ENCODE measurements at regions not wholly inside any gene's neighbourhood (a gene's known extent, or its start where the extent isn't known, plus 50 kb on each side); places are given as distances from the start of the nearest gene placed in this dataset.
"Not testable (repeated sequence)": the region's sequence is repeated elsewhere in the genome, so short reads cannot be mapped to it uniquely, and the experiment has no call there.

DNA sequence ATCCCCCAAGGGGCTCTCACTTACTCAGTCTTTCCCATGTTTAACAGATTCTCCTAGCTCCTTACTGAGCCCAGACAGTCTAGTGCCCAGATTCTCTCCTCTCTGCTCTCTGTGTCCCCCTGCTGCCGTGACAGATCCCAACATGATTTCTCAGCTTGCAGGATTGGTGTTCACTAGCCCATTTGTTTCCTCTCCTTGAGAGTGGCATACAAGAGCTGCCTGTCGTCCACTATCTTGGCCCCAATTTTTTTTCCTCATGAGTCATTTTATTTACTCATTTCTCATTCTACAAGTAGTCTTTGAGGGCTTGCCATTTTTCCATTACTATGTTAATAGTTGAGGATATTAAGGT is 199.9 kb upstream of the FN1 start:
- no peak overlapping the region for H3K27ac ChIP-seq (ENCODE audit: low read depth in 2 of 2, low read length in 2 of 2)
- intact Hi-C loops (cut with DNase I), result no loop called here
- TF ChIP-seq, protein P1, sequence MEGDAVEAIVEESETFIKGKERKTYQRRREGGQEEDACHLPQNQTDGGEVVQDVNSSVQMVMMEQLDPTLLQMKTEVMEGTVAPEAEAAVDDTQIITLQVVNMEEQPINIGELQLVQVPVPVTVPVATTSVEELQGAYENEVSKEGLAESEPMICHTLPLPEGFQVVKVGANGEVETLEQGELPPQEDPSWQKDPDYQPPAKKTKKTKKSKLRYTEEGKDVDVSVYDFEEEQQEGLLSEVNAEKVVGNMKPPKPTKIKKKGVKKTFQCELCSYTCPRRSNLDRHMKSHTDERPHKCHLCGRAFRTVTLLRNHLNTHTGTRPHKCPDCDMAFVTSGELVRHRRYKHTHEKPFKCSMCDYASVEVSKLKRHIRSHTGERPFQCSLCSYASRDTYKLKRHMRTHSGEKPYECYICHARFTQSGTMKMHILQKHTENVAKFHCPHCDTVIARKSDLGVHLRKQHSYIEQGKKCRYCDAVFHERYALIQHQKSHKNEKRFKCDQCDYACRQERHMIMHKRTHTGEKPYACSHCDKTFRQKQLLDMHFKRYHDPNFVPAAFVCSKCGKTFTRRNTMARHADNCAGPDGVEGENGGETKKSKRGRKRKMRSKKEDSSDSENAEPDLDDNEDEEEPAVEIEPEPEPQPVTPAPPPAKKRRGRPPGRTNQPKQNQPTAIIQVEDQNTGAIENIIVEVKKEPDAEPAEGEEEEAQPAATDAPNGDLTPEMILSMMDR (IDR thresholded peaks at IDR 0.05; ENCODE audit: borderline replicate concordance, extremely low read depth, insufficient read depth), result no peak
- FAIRE-seq (no peak), DNase-seq (no peak)
- no peaks in the 10 kb centered on the region for H3K4me1 ChIP-seq (ENCODE audit: control insufficient read depth in 2 of 3, insufficient read depth in 2 of 3, low read depth in 1 of 3, low read length in 3 of 3)
- no peaks in the 10 kb centered on the region for H3K27me3 ChIP-seq (ENCODE audit: control insufficient read depth, insufficient read depth, low read length)
- H3K9me3 ChIP-seq (ENCODE audit: control insufficient read depth in 2 of 3, insufficient read depth in 1 of 3, low read length in 3 of 3), result peaks cover 0 to 7% (median 3%) of the 10 kb centered on the region in 3 donors
- H3K9ac ChIP-seq (ENCODE audit: low read length in 3 of 3), result no peak overlapping the region
- H3K4me3 ChIP-seq (ENCODE audit: low read length in 3 of 3), result no peak overlapping the region
- no peaks in the 10 kb centered on the region for H3K36me3 ChIP-seq (ENCODE audit: control insufficient read depth in 2 of 3, insufficient read depth in 3 of 3, low read length in 3 of 3)

DNA sequence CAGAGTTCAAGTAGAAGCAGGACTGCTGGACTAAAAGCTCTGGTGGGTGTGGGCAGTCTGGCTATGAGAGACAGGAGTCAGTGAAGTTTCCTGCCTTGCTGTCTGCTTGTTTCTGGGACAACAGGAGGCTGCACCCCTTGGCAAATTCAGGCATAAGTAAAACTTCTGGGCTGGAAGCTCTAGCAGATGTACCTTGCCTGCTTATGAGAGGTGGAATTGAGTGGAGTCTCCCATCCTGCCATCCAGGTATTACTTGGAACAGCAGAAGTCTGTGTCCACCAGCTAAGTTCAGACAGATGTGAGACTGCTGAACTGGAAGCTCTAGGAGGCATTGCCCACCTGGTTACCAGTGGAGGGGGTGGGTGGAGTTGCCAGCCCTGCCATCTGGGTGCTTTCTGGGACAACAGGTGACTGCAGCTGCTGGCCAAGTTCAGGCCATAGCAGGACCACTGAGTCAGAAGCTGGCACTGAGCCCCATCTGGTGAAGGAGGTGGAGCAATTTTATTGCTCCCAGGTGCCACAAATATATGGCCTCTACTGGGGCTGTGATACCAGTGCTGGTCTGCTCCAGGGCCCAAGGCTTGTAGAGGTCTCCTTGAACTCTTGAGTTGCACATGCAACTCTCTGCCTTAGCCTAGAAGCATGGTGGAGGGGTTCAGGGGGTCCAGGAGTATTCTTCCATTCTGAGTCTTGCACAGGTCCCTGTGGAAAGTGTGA is 199.4 kb upstream of the FN1 start:
- Histone ChIP-seq H3K27ac (ENCODE audit: low read depth in 2 of 2, low read length in 2 of 2) (no peak overlapping the region), H3K36me3 (ENCODE audit: control insufficient read depth in 2 of 3, insufficient read depth in 3 of 3, low read length in 3 of 3) (no peaks in the 10 kb centered on the region), H3K9ac (ENCODE audit: low read length in 3 of 3) (no peak overlapping the region), H3K4me1 (ENCODE audit: control insufficient read depth in 2 of 3, insufficient read depth in 2 of 3, low read depth in 1 of 3, low read length in 3 of 3) (no peaks in the 10 kb centered on the region), H3K9me3 (ENCODE audit: control insufficient read depth in 2 of 3, insufficient read depth in 1 of 3, low read length in 3 of 3) (peaks cover 0 to 10% (median 3%) of the 10 kb centered on the region in 3 donors), H3K4me3 (ENCODE audit: low read length in 3 of 3) (no peak overlapping the region), H3K27me3 (ENCODE audit: control insufficient read depth, insufficient read depth, low read length) (no peaks in the 10 kb centered on the region)
- intact Hi-C loops (cut with DNase I), result no loop called here
- DNase-seq (no peak), FAIRE-seq (no peak)
- TF ChIP-seq, protein P1 (IDR thresholded peaks at IDR 0.05; ENCODE audit: borderline replicate concordance, extremely low read depth, insufficient read depth), result no peak

DNA sequence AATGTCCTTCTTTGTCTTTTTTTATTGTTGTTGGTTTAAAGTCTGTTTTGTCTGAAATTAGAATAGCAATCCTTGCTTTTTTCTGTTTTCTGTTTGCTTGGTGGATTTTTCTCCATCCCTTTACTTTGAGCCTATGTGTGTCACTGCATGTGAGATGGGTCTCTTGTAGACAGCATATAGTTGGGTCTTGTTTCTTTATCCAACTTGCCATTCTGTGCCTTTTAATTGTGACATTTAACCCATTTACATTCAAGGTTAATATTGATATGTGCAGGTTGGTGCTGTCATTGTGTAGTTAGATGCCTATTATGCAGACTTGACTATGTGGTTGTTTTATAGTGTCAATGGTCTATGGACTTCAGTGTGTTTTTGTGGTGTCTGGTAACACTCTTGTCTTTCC is 197.5 kb upstream of the FN1 start:
- Histone ChIP-seq H3K9me3 (ENCODE audit: control insufficient read depth in 2 of 3, insufficient read depth in 1 of 3, low read length in 3 of 3) (peaks cover 0 to 11% (median 3%) of the 10 kb centered on the region in 3 donors), H3K27me3 (ENCODE audit: control insufficient read depth, insufficient read depth, low read length) (no peaks in the 10 kb centered on the region), H3K9ac (ENCODE audit: low read length in 3 of 3) (no peak overlapping the region), H3K4me1 (ENCODE audit: control insufficient read depth in 2 of 3, insufficient read depth in 2 of 3, low read depth in 1 of 3, low read length in 3 of 3) (no peaks in the 10 kb centered on the region), H3K27ac (ENCODE audit: low read depth in 2 of 2, low read length in 2 of 2) (no peak overlapping the region), H3K4me3 (ENCODE audit: low read length in 3 of 3) (no peak overlapping the region), H3K36me3 (ENCODE audit: control insufficient read depth in 2 of 3, insufficient read depth in 3 of 3, low read length in 3 of 3) (no peaks in the 10 kb centered on the region)
- TF ChIP-seq, protein P1 (IDR thresholded peaks at IDR 0.05; ENCODE audit: borderline replicate concordance, extremely low read depth, insufficient read depth), result no peak
- FAIRE-seq (no peak), DNase-seq (no peak)
- intact Hi-C loops (cut with DNase I), result no loop called here

DNA sequence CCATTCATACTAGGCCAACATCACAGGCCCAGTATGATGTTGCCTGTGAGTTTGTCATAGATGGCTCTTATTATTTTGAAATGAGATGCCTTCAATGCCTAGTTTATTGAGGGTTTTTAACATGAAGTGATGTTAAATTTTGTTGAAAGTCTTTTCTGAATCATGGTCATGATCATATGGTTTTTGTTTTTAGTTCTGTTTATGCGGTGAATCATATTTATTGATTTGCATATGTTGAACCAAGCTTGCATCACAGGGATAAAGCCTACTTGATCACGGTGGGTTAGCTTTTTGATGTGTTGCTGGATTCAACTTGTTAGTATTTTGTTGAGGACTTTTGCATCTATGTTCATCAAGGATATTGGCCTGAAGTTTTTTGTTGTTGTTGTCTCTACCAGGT is 195.8 kb upstream of the FN1 start:
- Histone ChIP-seq H3K4me3 (ENCODE audit: low read length in 3 of 3) (no peak overlapping the region), H3K27ac (ENCODE audit: low read depth in 2 of 2, low read length in 2 of 2) (no peak overlapping the region), H3K27me3 (ENCODE audit: control insufficient read depth, insufficient read depth, low read length) (no peaks in the 10 kb centered on the region), H3K9ac (ENCODE audit: low read length in 3 of 3) (no peak overlapping the region), H3K9me3 (ENCODE audit: control insufficient read depth in 2 of 3, insufficient read depth in 1 of 3, low read length in 3 of 3) (peaks cover 0 to 11% (median 3%) of the 10 kb centered on the region in 3 donors), H3K36me3 (ENCODE audit: control insufficient read depth in 2 of 3, insufficient read depth in 3 of 3, low read length in 3 of 3) (no peaks in the 10 kb centered on the region), H3K4me1 (ENCODE audit: control insufficient read depth in 2 of 3, insufficient read depth in 2 of 3, low read depth in 1 of 3, low read length in 3 of 3) (peaks cover 0 to 2% (median 0%) of the 10 kb centered on the region in 3 donors)
- intact Hi-C loops (cut with DNase I), result no loop called here
- TF ChIP-seq, protein P1 (IDR thresholded peaks at IDR 0.05; ENCODE audit: borderline replicate concordance, extremely low read depth, insufficient read depth), result no peak
- DNase-seq (no peak), FAIRE-seq (no peak)

DNA sequence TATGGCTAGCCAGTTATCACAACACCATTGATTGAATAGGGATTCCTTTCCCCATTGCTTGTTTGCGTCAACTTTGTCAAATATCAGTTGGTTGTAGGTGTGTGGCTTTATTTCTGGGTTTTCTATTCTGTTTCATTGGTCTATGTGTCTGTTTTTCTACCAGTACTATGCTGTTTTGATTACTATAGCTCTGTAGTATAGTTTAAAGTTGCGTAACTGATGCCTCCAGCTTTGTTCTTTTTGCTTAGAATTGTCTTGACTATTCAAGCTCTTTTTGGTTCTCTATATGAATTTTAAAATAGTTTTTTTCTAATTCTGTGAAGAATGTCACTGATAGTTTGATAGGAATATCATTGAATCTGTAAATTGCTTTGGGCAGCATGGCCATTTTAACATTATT is 194.9 kb upstream of the FN1 start:
- not testable (repeated sequence) for DNase-seq

More for the DNA sequence above, 194.9 kb upstream of the FN1 start:
- H3K27ac ChIP-seq (ENCODE audit: low read depth in 2 of 2, low read length in 2 of 2); H3K9ac ChIP-seq (ENCODE audit: low read length in 3 of 3); H3K27me3 ChIP-seq (ENCODE audit: control insufficient read depth, insufficient read depth, low read length); H3K4me3 ChIP-seq (ENCODE audit: low read length in 3 of 3); intact Hi-C loops (cut with DNase I); H3K36me3 ChIP-seq (ENCODE audit: control insufficient read depth in 2 of 3, insufficient read depth in 3 of 3, low read length in 3 of 3); H3K4me1 ChIP-seq (ENCODE audit: control insufficient read depth in 2 of 3, insufficient read depth in 2 of 3, low read depth in 1 of 3, low read length in 3 of 3); FAIRE-seq: not testable (repeated sequence)
- H3K9me3 ChIP-seq (ENCODE audit: control insufficient read depth in 2 of 3, insufficient read depth in 1 of 3, low read length in 3 of 3), result peaks cover 0 to 11% (median 3%) of the 10 kb centered on the region in 3 donors
